Astrocyte (in vitro differentiated cells and primary cell): ENCODE measurements at regions not wholly inside any gene's neighbourhood (a gene's known extent, or its start where the extent isn't known, plus 50 kb on each side); places are given as distances from the start of the nearest gene placed in this dataset.

ENCODE experiments used
- DNase-seq: peaks from one replicate; pipeline ENCODE4 v3.0.0-alpha.2; 2010; ENCODE audit warnings: low read depth
- FAIRE-seq: peaks from 2 replicates; lab custom pipeline; 2011; peaks lifted over from hg19 to GRCh38; lab: Jason Lieb, UNC
- H2AFZ ChIP-seq: 2 replicates; pipeline ENCODE4 v1.6.0; 2012; ENCODE audit warnings: low read depth, low read length, inconsistent platforms
- H3K27ac ChIP-seq: 2 replicates; pipeline ENCODE4 v1.5.1; 2011; ENCODE audit warnings: low read depth, low read length, inconsistent platforms
- H3K27me3 ChIP-seq: 2 replicates; pipeline ENCODE4 v1.6.0; 2011; ENCODE audit warnings: low read length, inconsistent platforms; ENCODE audit not compliant: insufficient read depth
- H3K36me3 ChIP-seq: 2 replicates; pipeline ENCODE4 v1.5.1; 2011; ENCODE audit warnings: low read length, inconsistent platforms; ENCODE audit not compliant: insufficient read depth
- H3K4me1 ChIP-seq: 2 replicates; pipeline ENCODE4 v1.5.1; 2011; ENCODE audit warnings: low read length, inconsistent platforms; ENCODE audit not compliant: insufficient read depth
- H3K4me2 ChIP-seq: 2 replicates; pipeline ENCODE4 v1.6.0; 2012; ENCODE audit warnings: low read length, inconsistent platforms
- H3K4me3 ChIP-seq: 2 replicates; pipeline ENCODE4 v1.5.1; 2011; ENCODE audit warnings: low read depth, mild to moderate bottlenecking, low read length, inconsistent platforms; ENCODE audit not compliant: insufficient read depth
- H3K79me2 ChIP-seq: 2 replicates; pipeline ENCODE4 v1.6.0; 2012; ENCODE audit warnings: mild to moderate bottlenecking, low read length, inconsistent platforms; ENCODE audit not compliant: insufficient read depth
- H3K9ac ChIP-seq: 2 replicates; pipeline ENCODE4 v1.6.0; 2012; ENCODE audit warnings: mild to moderate bottlenecking, low read length, inconsistent platforms
- H3K9me3 ChIP-seq: 2 replicates; pipeline ENCODE4 v1.5.1; 2012; ENCODE audit warnings: low read depth, mild to moderate bottlenecking, low read length, inconsistent platforms; ENCODE audit not compliant: insufficient read depth
- H4K20me1 ChIP-seq: 2 replicates; pipeline ENCODE4 v1.6.0; 2012; ENCODE audit warnings: low read length, inconsistent platforms; ENCODE audit not compliant: insufficient read depth
- H3K27ac Mint-ChIP-seq: one replicate; pipeline ENCODE4 v1.8.0; 2021; ENCODE audit warnings: mild to moderate bottlenecking, mixed read lengths; ENCODE audit not compliant: unreplicated experiment
- H3K27me3 Mint-ChIP-seq: one replicate; pipeline ENCODE4 v1.8.0; 2021; ENCODE audit warnings: low read depth, mixed read lengths; ENCODE audit not compliant: unreplicated experiment
- H3K36me3 Mint-ChIP-seq: one replicate; pipeline ENCODE4 v1.8.0; 2021; ENCODE audit warnings: low read depth, mixed read lengths; ENCODE audit not compliant: unreplicated experiment
- H3K4me1 Mint-ChIP-seq: one replicate; pipeline ENCODE4 v1.8.0; 2021; ENCODE audit warnings: low read depth, mixed read lengths; ENCODE audit not compliant: unreplicated experiment
- H3K4me3 Mint-ChIP-seq: one replicate; pipeline ENCODE4 v1.8.0; 2021; ENCODE audit warnings: mild to moderate bottlenecking, moderate library complexity, mixed read lengths; ENCODE audit not compliant: unreplicated experiment
- H3K9me3 Mint-ChIP-seq: one replicate; pipeline ENCODE4 v1.8.0; 2021; ENCODE audit warnings: mild to moderate bottlenecking, mixed read lengths; ENCODE audit not compliant: unreplicated experiment
- CTCF ChIP-seq: IDR thresholded peaks from 2 replicates; pipeline ENCODE4 v1.5.1; 2011; ENCODE audit warnings: low read depth, mild to moderate bottlenecking, inconsistent platforms, low read length, moderate library complexity; ENCODE audit not compliant: insufficient read depth
- EZH2 ChIP-seq: IDR thresholded peaks from 2 replicates; pipeline ENCODE4 v1.6.1; 2012; ENCODE audit warnings: mild to moderate bottlenecking, low read length, inconsistent platforms; ENCODE audit not compliant: insufficient read depth

DNA sequence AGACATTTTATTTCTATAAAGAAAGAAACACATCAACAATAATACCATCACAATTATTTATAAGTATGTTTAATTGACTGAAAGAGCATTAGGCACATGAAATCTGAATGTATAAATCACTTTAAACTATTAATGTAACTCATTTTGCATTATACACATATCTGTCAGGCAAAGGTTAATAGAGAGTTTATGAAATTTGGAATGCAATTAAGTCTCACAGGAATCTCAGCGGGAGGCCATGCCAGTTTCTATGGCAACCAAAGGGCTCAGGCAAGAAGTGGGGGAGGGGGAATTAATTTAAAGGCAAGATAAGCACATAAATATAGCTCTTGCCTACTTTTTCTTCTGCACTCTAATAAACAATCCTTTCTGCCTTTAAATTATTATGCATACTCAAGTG, 152.6 kb downstream of the SLC16A9 start:
- Mint-ChIP-seq H3K9me3 (no peaks in the 10 kb centered on the region), H3K36me3 (no peaks in the 10 kb centered on the region), H3K4me3 (peak overlapping the region; percentile 36), H3K4me1 (peaks cover 25% of the 10 kb centered on the region), H3K27ac (peak overlapping the region; percentile 59), H3K27me3 (no peaks in the 10 kb centered on the region)
- Histone ChIP-seq H3K4me1 (no peaks in the 10 kb centered on the region), H3K27ac (no peak overlapping the region), H3K36me3 (no peaks in the 10 kb centered on the region), H3K27me3 (no peaks in the 10 kb centered on the region), H3K9me3 (no peaks in the 10 kb centered on the region), H3K4me2 (no peak overlapping the region), H3K9ac (no peak overlapping the region), H3K79me2 (no peaks in the 10 kb centered on the region), H3K4me3 (no peak overlapping the region), H4K20me1 (no peaks in the 10 kb centered on the region), H2AFZ (no peak overlapping the region)
- DNase-seq (no peak), FAIRE-seq (no peak)
- TF ChIP-seq CTCF (no peak), EZH2 (no peak)

DNA sequence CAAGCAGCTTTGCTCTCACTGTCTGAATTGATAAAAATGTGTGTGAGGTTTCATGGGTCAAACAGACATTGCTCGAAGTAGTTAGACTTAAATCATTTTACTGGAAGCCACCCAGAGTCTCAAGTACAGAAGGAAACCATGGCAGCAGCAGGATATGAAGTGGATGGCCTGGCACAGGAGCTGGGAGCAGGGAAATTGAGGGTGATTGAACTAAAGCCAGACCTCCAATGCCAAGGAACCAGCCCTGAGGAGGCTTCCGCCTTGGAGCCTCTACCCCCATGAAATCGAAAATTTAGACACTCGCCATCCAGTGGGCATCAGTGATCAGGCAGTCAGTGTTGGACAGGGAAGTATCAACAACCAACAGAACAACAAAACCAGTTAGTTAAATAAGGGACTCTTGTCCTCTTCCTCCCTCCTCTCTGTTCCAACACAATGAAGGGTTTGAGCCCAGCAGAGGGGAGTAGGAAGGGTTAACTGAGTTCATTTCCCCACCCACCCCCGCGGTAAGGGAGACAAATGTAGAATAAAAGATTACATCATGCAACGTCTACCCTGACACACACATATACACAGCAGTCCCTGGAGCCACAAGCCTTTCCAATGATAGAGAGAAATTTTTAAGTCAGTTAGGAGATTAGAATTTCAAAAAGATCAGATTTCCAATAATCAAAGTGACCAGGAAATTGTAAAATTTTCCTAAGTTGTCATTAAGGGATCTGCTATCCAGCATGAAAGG, 156.3 kb downstream of the SLC16A9 start:
- Histone ChIP-seq H3K27ac (no peak overlapping the region), H3K4me3 (no peak overlapping the region), H3K9me3 (no peaks in the 10 kb centered on the region), H3K79me2 (no peaks in the 10 kb centered on the region), H3K27me3 (no peaks in the 10 kb centered on the region), H2AFZ (no peak overlapping the region), H3K9ac (no peak overlapping the region), H3K4me2 (no peak overlapping the region), H3K4me1 (no peaks in the 10 kb centered on the region), H3K36me3 (no peaks in the 10 kb centered on the region), H4K20me1 (no peaks in the 10 kb centered on the region)
- Mint-ChIP-seq H3K4me3 (no peak overlapping the region), H3K4me1 (peaks cover 16% of the 10 kb centered on the region), H3K27me3 (no peaks in the 10 kb centered on the region), H3K36me3 (no peaks in the 10 kb centered on the region), H3K9me3 (no peaks in the 10 kb centered on the region), H3K27ac (no peak overlapping the region)
- DNase-seq (no peak), FAIRE-seq (no peak)
- no peak for TF ChIP-seq CTCF
- no peak for TF ChIP-seq EZH2

DNA sequence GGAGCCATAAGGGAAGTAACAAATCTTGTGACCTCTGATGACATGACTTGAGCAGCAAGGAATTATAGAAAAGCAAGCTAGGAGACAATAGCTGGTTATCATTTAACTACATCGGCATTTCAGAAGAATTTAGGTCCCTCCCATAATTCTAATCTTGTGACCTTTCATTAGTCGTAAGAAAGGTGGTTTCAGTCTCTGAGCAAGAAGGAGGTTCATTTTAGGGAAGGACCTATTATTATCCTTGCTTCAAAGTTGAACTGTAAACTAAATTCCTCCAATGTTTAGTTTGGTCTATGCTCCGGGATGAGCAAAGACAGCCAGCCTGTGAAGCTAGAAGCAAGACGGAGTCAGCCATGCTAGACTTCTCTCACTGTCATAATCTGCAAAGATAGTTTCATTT, 159.6 kb downstream of the SLC16A9 start:
- no peaks in the 10 kb centered on the region for H3K36me3 ChIP-seq
- no peaks in the 10 kb centered on the region for H3K4me1 ChIP-seq
- H4K20me1 ChIP-seq, result no peaks in the 10 kb centered on the region
- no peaks in the 10 kb centered on the region for H3K9me3 Mint-ChIP-seq
- no peaks in the 10 kb centered on the region for H3K9me3 ChIP-seq
- FAIRE-seq, result no peak
- no peak overlapping the region for H3K9ac ChIP-seq
- H3K4me3 ChIP-seq, result no peak overlapping the region
- no peaks in the 10 kb centered on the region for H3K36me3 Mint-ChIP-seq
- no peak for TF ChIP-seq CTCF
- TF ChIP-seq EZH2, result no peak
- H3K4me3 Mint-ChIP-seq, result no peak overlapping the region
- no peak overlapping the region for H3K4me2 ChIP-seq
- H3K27me3 ChIP-seq, result no peaks in the 10 kb centered on the region
- H3K27me3 Mint-ChIP-seq, result no peaks in the 10 kb centered on the region
- no peak overlapping the region for H2AFZ ChIP-seq
- no peaks in the 10 kb centered on the region for H3K79me2 ChIP-seq
- H3K4me1 Mint-ChIP-seq, result peaks cover 2% of the 10 kb centered on the region
- no peak overlapping the region for H3K27ac ChIP-seq
- no peak overlapping the region for H3K27ac Mint-ChIP-seq
- DNase-seq, result no peak
